CD14-positive monocyte (primary cell): ENCODE measurements at regions not wholly inside any gene's neighbourhood (a gene's known extent, or its start where the extent isn't known, plus 50 kb on each side); places are given as distances from the start of the nearest gene placed in this dataset.

ENCODE experiments used
- DNase-seq, 3 donors: peaks; one replicate each; pipeline ENCODE4 v3.0.0-alpha.2; 2011 to 2022
- H2AFZ ChIP-seq: 2 replicates; pipeline ENCODE4 v1.6.0; 2012; ENCODE audit warnings: mild to moderate bottlenecking, low read depth, low read length, inconsistent platforms; ENCODE audit not compliant: insufficient read depth, poor library complexity, severe bottlenecking
- H3K27ac ChIP-seq, 2 donors: 1 replicate in 1 of 2; 2 replicates in 1 of 2; pipeline ENCODE4 v1.5.1; 2012 to 2013; ENCODE audit warnings: low read length in 2 of 2, control low read depth in 1 of 2, inconsistent platforms in 1 of 2, low read depth in 1 of 2, mild to moderate bottlenecking in 1 of 2
- H3K27me3 ChIP-seq, 2 donors: one replicate each; pipeline versions ENCODE4 v1.6.0 to v1.6.1; 2011 to 2013; ENCODE audit warnings: low read length in 2 of 2; ENCODE audit not compliant: control insufficient read depth in 2 of 2, insufficient read depth in 2 of 2
- H3K36me3 ChIP-seq, 2 donors: replicated peaks in 1 of 2; 1 replicate in 1 of 2; 2 replicates in 1 of 2; pipeline versions ENCODE4 v1.5.1 to v1.6.1; 2012 to 2013; ENCODE audit warnings: low read length in 2 of 2, control low read depth in 1 of 2, inconsistent platforms in 1 of 2, mild to moderate bottlenecking in 1 of 2; ENCODE audit not compliant: insufficient read depth in 2 of 2, control insufficient read depth in 1 of 2
- H3K4me1 ChIP-seq, 2 donors: 1 replicate in 1 of 2; 2 replicates in 1 of 2; pipeline versions ENCODE4 v1.5.1 to v1.6.1; 2012 to 2013; ENCODE audit warnings: low read length in 2 of 2, control low read depth in 1 of 2, inconsistent platforms in 1 of 2, mild to moderate bottlenecking in 1 of 2, moderate library complexity in 1 of 2; ENCODE audit not compliant: insufficient read depth in 2 of 2, control insufficient read depth in 1 of 2
- H3K4me2 ChIP-seq: replicated peaks from 2 replicates; pipeline ENCODE3; 2012; ENCODE audit warnings: low read length, moderate library complexity, mild to moderate bottlenecking; ENCODE audit not compliant: poor library complexity, severe bottlenecking; ENCODE audit errors: extremely low read depth
- H3K4me3 ChIP-seq, 3 experiments: fragments of 200-600 bp in 1 of 3; sonication (generic) in 1 of 3; replicated peaks in 1 of 3; 1 replicate in 2 of 3; 2 replicates in 1 of 3; pipeline ENCODE4 v1.5.1; 2011 to 2013; ENCODE audit warnings: low read length in 3 of 3, mild to moderate bottlenecking in 3 of 3, control low read depth in 2 of 3, low read depth in 2 of 3, inconsistent platforms in 1 of 3, moderate library complexity in 1 of 3
- H3K79me2 ChIP-seq: 2 replicates; pipeline ENCODE4 v1.6.0; 2012; ENCODE audit warnings: mild to moderate bottlenecking, control low read depth, inconsistent platforms, low read length, moderate library complexity; ENCODE audit not compliant: insufficient read depth
- H3K9ac ChIP-seq: 2 replicates; pipeline ENCODE4 v1.6.0; 2017; ENCODE audit warnings: low read length, mild to moderate bottlenecking; ENCODE audit not compliant: insufficient read depth, poor library complexity, severe bottlenecking
- H3K9me3 ChIP-seq, 2 donors: replicated peaks in 1 of 2; 1 replicate in 1 of 2; 2 replicates in 1 of 2; pipeline versions ENCODE4 v1.5.1 to v1.6.1; 2012 to 2013; ENCODE audit warnings: low read length in 2 of 2, control low read depth in 1 of 2; ENCODE audit not compliant: control insufficient read depth in 1 of 2, insufficient read depth in 1 of 2
- H4K20me1 ChIP-seq: 2 replicates; pipeline ENCODE4 v1.6.0; 2012; ENCODE audit warnings: mild to moderate bottlenecking, low read length, control low read depth, moderate library complexity; ENCODE audit not compliant: insufficient read depth
- H3K27ac Mint-ChIP-seq, 7 donors: one replicate each; pipeline ENCODE4 v1.8.0; 2020; ENCODE audit warnings: mild to moderate bottlenecking in 7 of 7, mixed read lengths in 7 of 7, moderate library complexity in 6 of 7, inconsistent platforms in 2 of 7
- H3K27me3 Mint-ChIP-seq, 3 donors: one replicate each; pipeline ENCODE4 v1.8.0; 2021 to 2022; ENCODE audit warnings: low read depth in 3 of 3, mild to moderate bottlenecking in 3 of 3, mixed read lengths in 3 of 3, moderate library complexity in 3 of 3, inconsistent platforms in 1 of 3
- H3K36me3 Mint-ChIP-seq, 2 donors: one replicate each; pipeline ENCODE4 v1.8.0; 2020; ENCODE audit warnings: mixed read lengths in 2 of 2, inconsistent platforms in 1 of 2, mild to moderate bottlenecking in 1 of 2
- H3K4me1 Mint-ChIP-seq: one replicate; pipeline ENCODE4 v1.8.0; 2020; ENCODE audit warnings: mild to moderate bottlenecking, mixed read lengths
- H3K4me3 Mint-ChIP-seq, 2 donors: one replicate each; pipeline ENCODE4 v1.8.0; 2020; ENCODE audit warnings: mild to moderate bottlenecking in 2 of 2, mixed read lengths in 2 of 2, moderate library complexity in 1 of 2
- H3K9me3 Mint-ChIP-seq, 7 donors: one replicate each; pipeline ENCODE4 v1.8.0; 2020 to 2022; ENCODE audit warnings: mixed read lengths in 7 of 7, mild to moderate bottlenecking in 6 of 7, moderate library complexity in 6 of 7, inconsistent platforms in 2 of 7
- CTCF ChIP-seq: fragments of 200-600 bp; IDR thresholded peaks from one replicate; pipeline ENCODE4 v1.8.0; 2022; ENCODE audit warnings: antibody characterized with exemption, mild to moderate bottlenecking
- WGBS: methylation state at CpG from one replicate; pipeline ENCODE4 v1.1.5; 2013; ENCODE audit warnings: missing lambda C conversion rate; ENCODE audit not compliant: insufficient coverage; 5-methylcytosine and 5-hydroxymethylcytosine counted together
- intact Hi-C, 2 donors: fragments of 100-400 bp; cut with micrococcal nuclease; formaldehyde crosslinking; loops; one replicate each; pipeline versions ENCODE4 v1.15.0 to v1.15.1; 2023

- WGBS, result no CpG with 5 or more reads among the region's 3 CpGs
- Histone ChIP-seq H3K9me3 (no peaks in the 10 kb centered on the region), H3K4me2 (no peak overlapping the region), H3K4me3 (no peak overlapping the region), H3K9ac (no peak overlapping the region), H3K79me2 (no peaks in the 10 kb centered on the region), H4K20me1 (no peaks in the 10 kb centered on the region), H3K27ac (no peak overlapping the region), H3K36me3 (no peaks in the 10 kb centered on the region), H3K4me1 (no peaks in the 10 kb centered on the region), H3K27me3 (no peaks in the 10 kb centered on the region), H2AFZ (no peak overlapping the region)
- intact Hi-C loops, result no loop called here
- peaks cover 0 to 3% (median 1%) of the 10 kb centered on the region in 3 donors for H3K27me3 Mint-ChIP-seq
- no peak overlapping the region for H3K4me3 Mint-ChIP-seq
- H3K9me3 Mint-ChIP-seq, result peaks cover 0 to 9% (median 0%) of the 10 kb centered on the region in 7 donors
- H3K36me3 Mint-ChIP-seq, result no peaks in the 10 kb centered on the region
- peaks cover 7% of the 10 kb centered on the region for H3K4me1 Mint-ChIP-seq
- no peak for TF ChIP-seq CTCF
- H3K27ac Mint-ChIP-seq, result no peak overlapping the region
- DNase-seq, result no peak
These were observed 237.4 kb upstream of the ACVR2A start for GRCh38 chr2:147607379-147607778.

- Histone ChIP-seq H3K36me3 (no peaks in the 10 kb centered on the region), H2AFZ (no peak overlapping the region), H3K9ac (no peak overlapping the region), H3K27ac (no peak overlapping the region), H3K27me3 (no peaks in the 10 kb centered on the region), H3K4me1 (no peaks in the 10 kb centered on the region), H4K20me1 (no peaks in the 10 kb centered on the region), H3K79me2 (no peaks in the 10 kb centered on the region), H3K4me3 (no peak overlapping the region), H3K9me3 (no peaks in the 10 kb centered on the region), H3K4me2 (no peak overlapping the region)
- TF ChIP-seq CTCF, result no peak
- Mint-ChIP-seq H3K9me3 (peaks cover 0 to 11% (median 2%) of the 10 kb centered on the region in 7 donors), H3K27ac (no peak overlapping the region), H3K4me1 (no peaks in the 10 kb centered on the region), H3K27me3 (peaks cover 1 to 7% (median 4%) of the 10 kb centered on the region in 3 donors), H3K4me3 (no peak overlapping the region), H3K36me3 (no peaks in the 10 kb centered on the region)
- 100% methylated on average over 1 of the region's 3 CpGs for WGBS
- DNase-seq, result no peak
- intact Hi-C loops, result no loop called here
These were observed 241.0 kb upstream of the ACVR2A start for GRCh38 chr2:147603876-147604275.
